A549 (cell line): ENCODE measurements at regions not wholly inside any gene's neighbourhood (a gene's known extent, or its start where the extent isn't known, plus 50 kb on each side); places are given as distances from the start of the nearest gene placed in this dataset.

Source experiments
- ATAC-seq, 2 experiments: fragments of 200-7000 bp in 1 of 2; fragments of >200 bp in 1 of 2; cut with Nextera tagmentation in 1 of 2; cut with Tn5 transposase in 1 of 2; 3 replicates each; pipeline versions ENCODE4 v1.8.0 to v1.9.1; 2018 to 2020; ENCODE audit warnings: mild to moderate bottlenecking in 1 of 2, moderate library complexity in 1 of 2
- CTCF ChIA-PET: fragments of 300-600 bp; sonication (Branson Sonifier 250); formaldehyde crosslinking; extraction: SDS; loops from one replicate; lab custom pipeline; 2021; ENCODE audit warnings: antibody characterized with exemption, inconsistent platforms; lab: Yijun Ruan, JAX
- POLR2A ChIA-PET: fragments of 350-600 bp; formaldehyde crosslinking; extraction: SDS; loops from one replicate; lab custom pipeline; 2021; ENCODE audit warnings: antibody characterized with exemption, inconsistent platforms; lab: Yijun Ruan, JAX
- DNase-seq, 2 experiments: peaks; one replicate each; pipeline versions ENCODE4 v3.0.0 to v3.0.0-alpha.2; 2011 to 2016; ENCODE audit warnings: low read depth in 1 of 2, low spot score in 1 of 2
- FAIRE-seq: peaks from 2 replicates; lab custom pipeline; 2011; peaks lifted over from hg19 to GRCh38; lab: Jason Lieb, UNC
- H3K27ac ChIP-seq, 2 experiments: fragments of >200 bp; sonication (Bioruptor Twin); formaldehyde crosslinking; 3 replicates each; pipeline ENCODE4 v1.5.1; 2016 to 2017
- H3K4me1 ChIP-seq: fragments of >200 bp; sonication (Bioruptor Twin); formaldehyde crosslinking; 3 replicates; pipeline ENCODE4 v1.6.1; 2016
- H3K4me2 ChIP-seq: fragments of >200 bp; sonication (Bioruptor Twin); formaldehyde crosslinking; 3 replicates; pipeline ENCODE4 v1.6.1; 2016
- H3K4me3 ChIP-seq: fragments of >200 bp; sonication (Bioruptor Twin); formaldehyde crosslinking; 3 replicates; pipeline ENCODE4 v1.5.1; 2016
- H3K9me3 ChIP-seq: fragments of >200 bp; sonication (Bioruptor Twin); formaldehyde crosslinking; 3 replicates; pipeline ENCODE4 v1.6.1; 2016
- CBX2 ChIP-seq: fragments of 200-600 bp; sonication (generic); IDR thresholded peaks from 2 replicates; pipeline ENCODE4 v1.6.1; 2016; ENCODE audit warnings: low read depth, mild to moderate bottlenecking, borderline replicate concordance
- CEBPB ChIP-seq, 2 experiments: fragments of >200 bp in 1 of 2; sonication (Bioruptor Twin) in 1 of 2; formaldehyde crosslinking in 1 of 2; IDR thresholded peaks; 2 replicates each; pipeline ENCODE4 v1.6.1; 2012 to 2016
- CHD2 ChIP-seq: fragments of 150-350 bp; IDR thresholded peaks from 2 replicates; pipeline ENCODE4 v1.6.1; 2014; ENCODE audit warnings: low read length; ENCODE audit not compliant: partially characterized antibody
- EHF ChIP-seq: fragments of 250-450 bp; sonication (Bioruptor Pico); IDR thresholded peaks from 2 replicates; pipeline ENCODE4 v1.5.0; 2020; ENCODE audit warnings: mild to moderate bottlenecking
- ELK1 ChIP-seq: fragments of 150-350 bp; IDR thresholded peaks from 2 replicates; pipeline ENCODE4 v1.6.1; 2014; ENCODE audit warnings: low read depth, mild to moderate bottlenecking, low read length
- EP300 ChIP-seq, 2 experiments: fragments of >200 bp; sonication (Bioruptor Twin); formaldehyde crosslinking; IDR thresholded peaks; 2 replicates in 1 of 2; 3 replicates in 1 of 2; pipeline ENCODE4 v1.6.1; 2016 to 2017
- FOSB ChIP-seq: fragments of 250-450 bp; sonication (Bioruptor Pico); IDR thresholded peaks from 2 replicates; pipeline ENCODE4 v1.5.0; 2020; ENCODE audit warnings: mild to moderate bottlenecking, moderate library complexity
- FOSL2 ChIP-seq, 2 experiments: fragments of 450-650 bp in 1 of 2; fragments of >200 bp in 1 of 2; sonication (Bioruptor Twin) in 1 of 2; formaldehyde crosslinking; IDR thresholded peaks; 2 replicates each; pipeline versions ENCODE4 v1.5.0 to v1.6.1; 2016 to 2020; ENCODE audit warnings: mild to moderate bottlenecking in 1 of 2, moderate library complexity in 1 of 2
- FOXS1 ChIP-seq: fragments of 250-450 bp; sonication (Bioruptor Pico); IDR thresholded peaks from 2 replicates; pipeline ENCODE4 v1.5.0; 2020; ENCODE audit warnings: mild to moderate bottlenecking, moderate library complexity
- HES2 ChIP-seq: fragments of >200 bp; sonication (Bioruptor Twin); formaldehyde crosslinking; IDR thresholded peaks from 2 replicates; pipeline ENCODE4 v1.6.1; 2016
- HMGXB4 ChIP-seq: fragments of 250-450 bp; sonication (Bioruptor Pico); IDR thresholded peaks from 2 replicates; pipeline ENCODE4 v1.5.0; 2021; ENCODE audit warnings: mild to moderate bottlenecking, moderate library complexity, borderline replicate concordance
- HOXA7 ChIP-seq: fragments of 250-450 bp; sonication (Bioruptor Pico); IDR thresholded peaks from 2 replicates; pipeline ENCODE4 v1.5.0; 2020; ENCODE audit warnings: mild to moderate bottlenecking, moderate library complexity
- HOXB5 ChIP-seq: fragments of 250-450 bp; sonication (Bioruptor Pico); IDR thresholded peaks from 2 replicates; pipeline ENCODE4 v1.5.0; 2020; ENCODE audit warnings: mild to moderate bottlenecking, moderate library complexity
- KDM1A ChIP-seq: fragments of 200-600 bp; sonication (generic); IDR thresholded peaks from 2 replicates; pipeline ENCODE4 v1.6.1; 2016; ENCODE audit warnings: low read depth, mild to moderate bottlenecking
- MYC ChIP-seq: IDR thresholded peaks from 2 replicates; pipeline ENCODE4 v1.6.1; 2012; ENCODE audit warnings: mild to moderate bottlenecking, inconsistent platforms, low read length, improper control_type of control experiment, borderline replicate concordance
- NPAS2 ChIP-seq: fragments of 250-450 bp; sonication (Bioruptor Pico); IDR thresholded peaks from 2 replicates; pipeline ENCODE4 v1.8.0; 2022; ENCODE audit warnings: mild to moderate bottlenecking, moderate library complexity, borderline replicate concordance
- NR3C1 ChIP-seq: fragments of >200 bp; sonication (Bioruptor Twin); formaldehyde crosslinking; IDR thresholded peaks from 3 replicates; pipeline ENCODE4 v1.6.1; 2017
- PHF8 ChIP-seq: fragments of 200-600 bp; sonication (generic); IDR thresholded peaks from 2 replicates; pipeline ENCODE4 v1.6.1; 2016; ENCODE audit warnings: low read depth, mild to moderate bottlenecking, antibody characterized with exemption, moderate library complexity, borderline replicate concordance
- POLR2AphosphoS2 ChIP-seq: conservative IDR thresholded peaks from 2 replicates; pipeline ENCODE4 v1.6.1; 2012; ENCODE audit warnings: low read length, improper control_type of control experiment, inconsistent platforms
- RARB ChIP-seq: fragments of 250-450 bp; sonication (Bioruptor Pico); IDR thresholded peaks from 2 replicates; pipeline ENCODE4 v1.8.0; 2021; ENCODE audit warnings: mild to moderate bottlenecking, moderate library complexity
- RFX5 ChIP-seq: fragments of 450-650 bp; IDR thresholded peaks from 2 replicates; pipeline ENCODE4 v1.7.1; 2014; ENCODE audit warnings: antibody characterized with exemption, mild to moderate bottlenecking, moderate library complexity
- RNF2 ChIP-seq: fragments of 200-600 bp; sonication (generic); IDR thresholded peaks from 2 replicates; pipeline ENCODE4 v1.6.1; 2016; ENCODE audit warnings: low read depth, mild to moderate bottlenecking, antibody characterized with exemption, moderate library complexity, borderline replicate concordance
- ZFP36 ChIP-seq: fragments of 450-650 bp; IDR thresholded peaks from 2 replicates; pipeline ENCODE4 v1.6.1; 2014; ENCODE audit warnings: borderline replicate concordance; ENCODE audit not compliant: partially characterized antibody
- ZNF302 ChIP-seq: fragments of 250-450 bp; sonication (Bioruptor Pico); IDR thresholded peaks from 2 replicates; pipeline ENCODE4 v1.9.0; 2021; ENCODE audit warnings: inconsistent platforms, mild to moderate bottlenecking, moderate library complexity
- WGBS: methylation state at CpG from one replicate; pipeline ENCODE4 v1.1.6; 2017; ENCODE audit errors: missing lambda C conversion rate; 5-methylcytosine and 5-hydroxymethylcytosine counted together
- TF ChIP-seq, protein P1 (sequence below): fragments of 250-450 bp; sonication (Bioruptor Pico); IDR thresholded peaks from 2 replicates; pipeline ENCODE4 v1.5.0; 2020; ENCODE audit warnings: low read depth, mild to moderate bottlenecking, moderate library complexity
- TF ChIP-seq, protein P2 (sequence below): IDR thresholded peaks from 2 replicates; pipeline ENCODE4 v1.6.1; 2012
- TF ChIP-seq, protein P3 (sequence below): fragments of >200 bp; sonication (Bioruptor Twin); formaldehyde crosslinking; IDR thresholded peaks from 3 replicates; pipeline ENCODE4 v1.6.1; 2016
- TF ChIP-seq, protein P4 (sequence below): IDR thresholded peaks from 2 replicates; pipeline ENCODE4 v1.6.1; 2012; ENCODE audit warnings: low read depth, borderline replicate concordance

GRCh38 chr1:18035145-18035544 is 72.5 kb upstream of the IGSF21 start (continued):
- TF ChIP-seq EP300 (IDR thresholded peaks at IDR 0.05) (no peak), ELK1 (no peak), RFX5 (no peak)

DNA sequence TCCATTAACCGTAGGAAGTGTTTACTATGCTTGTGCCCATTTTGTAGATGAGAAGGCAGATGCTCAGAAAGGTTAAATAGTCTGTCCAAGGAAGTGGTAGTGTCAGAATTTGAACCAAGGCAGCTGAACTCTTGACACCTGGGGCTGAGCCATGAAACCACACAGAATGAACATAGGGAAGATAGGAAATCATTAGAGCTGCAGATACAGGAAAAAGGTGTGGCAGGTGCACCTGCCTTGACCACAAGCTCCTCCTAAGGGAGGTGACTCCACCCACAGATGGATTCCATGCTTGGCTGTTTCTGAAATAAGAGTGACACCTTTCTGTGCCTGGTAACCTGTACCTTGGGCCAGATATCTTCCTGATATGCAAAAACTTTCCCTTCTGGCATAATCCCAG is 69.9 kb upstream of the IGSF21 start:
- DNase-seq (no peak), FAIRE-seq (no peak), ATAC-seq (no peak)
- no peak overlapping the region for H3K4me3 ChIP-seq
- no peak overlapping the region for H3K4me2 ChIP-seq
- no peaks in the 10 kb centered on the region for H3K4me1 ChIP-seq
- no peaks in the 10 kb centered on the region for H3K9me3 ChIP-seq
- no peak overlapping the region for H3K27ac ChIP-seq
- WGBS = no CpG with 5 or more reads among the region's 1 CpG
- ChIA-PET POLR2A (no interaction called here), CTCF (interaction anchor here (1.0 kb wide), 1 partner anchor 376 kb away, joined by 3 read pairs; no protein-coding TSS in a partner anchor)
- TF ChIP-seq, protein P1, sequence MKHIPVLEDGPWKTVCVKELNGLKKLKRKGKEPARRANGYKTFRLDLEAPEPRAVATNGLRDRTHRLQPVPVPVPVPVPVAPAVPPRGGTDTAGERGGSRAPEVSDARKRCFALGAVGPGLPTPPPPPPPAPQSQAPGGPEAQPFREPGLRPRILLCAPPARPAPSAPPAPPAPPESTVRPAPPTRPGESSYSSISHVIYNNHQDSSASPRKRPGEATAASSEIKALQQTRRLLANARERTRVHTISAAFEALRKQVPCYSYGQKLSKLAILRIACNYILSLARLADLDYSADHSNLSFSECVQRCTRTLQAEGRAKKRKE (CRISPR knock-in tag) = no peak
- TF ChIP-seq, protein P2, sequence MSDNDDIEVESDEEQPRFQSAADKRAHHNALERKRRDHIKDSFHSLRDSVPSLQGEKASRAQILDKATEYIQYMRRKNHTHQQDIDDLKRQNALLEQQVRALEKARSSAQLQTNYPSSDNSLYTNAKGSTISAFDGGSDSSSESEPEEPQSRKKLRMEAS = no peak
- TF ChIP-seq ZFP36 (no peak), ELK1 (no peak), CHD2 (no peak), RNF2 (no peak), FOXS1 (no peak)

DNA sequence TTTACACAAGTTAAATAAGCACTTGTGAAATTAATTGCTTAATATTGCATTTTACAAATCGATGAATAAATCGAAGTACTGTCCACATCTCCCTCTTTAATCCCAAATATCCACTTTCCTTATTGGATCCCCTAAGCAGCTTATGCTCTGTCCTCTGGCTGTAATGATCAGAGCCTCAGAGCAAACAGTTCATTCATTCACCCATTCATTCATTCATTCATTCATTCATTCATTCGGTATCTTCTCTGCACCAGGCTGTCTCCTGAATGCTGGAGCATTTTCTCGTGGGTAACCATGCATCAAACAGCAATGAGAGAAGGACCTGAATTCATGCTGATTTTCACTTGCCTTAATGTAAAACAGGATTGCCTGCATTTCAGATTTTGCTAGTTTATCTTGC is 69.5 kb upstream of the IGSF21 start:
- DNase-seq = no peak
- WGBS = 2% methylated on average over 4 of the region's 4 CpGs
- ATAC-seq = no peak

DNA sequence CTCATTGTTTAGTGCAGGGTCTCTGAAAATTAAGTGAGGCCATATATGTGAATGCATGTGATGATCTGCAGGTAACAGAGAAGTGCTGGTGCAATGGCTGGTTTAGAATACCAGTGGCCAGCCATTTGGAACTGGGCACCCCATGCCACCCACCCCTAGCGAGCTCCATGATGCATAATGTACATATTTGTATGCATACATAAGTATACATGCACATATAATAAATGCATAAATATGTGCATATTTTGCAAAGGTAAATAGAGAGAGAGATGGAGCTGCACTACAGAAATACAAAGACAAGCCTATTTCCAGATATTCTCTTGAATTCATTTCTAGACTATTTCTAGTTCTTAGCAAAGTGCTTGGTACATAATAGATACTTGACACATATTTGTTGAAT is 68.5 kb upstream of the IGSF21 start:
- ATAC-seq (no peak), FAIRE-seq (no peak)
- TF ChIP-seq, protein P3, sequence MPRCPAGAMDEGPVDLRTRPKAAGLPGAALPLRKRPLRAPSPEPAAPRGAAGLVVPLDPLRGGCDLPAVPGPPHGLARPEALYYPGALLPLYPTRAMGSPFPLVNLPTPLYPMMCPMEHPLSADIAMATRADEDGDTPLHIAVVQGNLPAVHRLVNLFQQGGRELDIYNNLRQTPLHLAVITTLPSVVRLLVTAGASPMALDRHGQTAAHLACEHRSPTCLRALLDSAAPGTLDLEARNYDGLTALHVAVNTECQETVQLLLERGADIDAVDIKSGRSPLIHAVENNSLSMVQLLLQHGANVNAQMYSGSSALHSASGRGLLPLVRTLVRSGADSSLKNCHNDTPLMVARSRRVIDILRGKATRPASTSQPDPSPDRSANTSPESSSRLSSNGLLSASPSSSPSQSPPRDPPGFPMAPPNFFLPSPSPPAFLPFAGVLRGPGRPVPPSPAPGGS = no peak
- no peak for TF ChIP-seq FOSB
- TF ChIP-seq NPAS2 (CRISPR knock-in tag) = no peak
- no peak for TF ChIP-seq HOXA7 (CRISPR knock-in tag)
- no peak for TF ChIP-seq RARB (CRISPR knock-in tag)
- TF ChIP-seq RFX5 = no peak
- no peak for TF ChIP-seq POLR2AphosphoS2
- no peak for TF ChIP-seq FOSL2 (IDR thresholded peaks at IDR 0.05)
- TF ChIP-seq FOSL2 (CRISPR knock-in tag; IDR thresholded peaks at IDR 0.05) = no peak
- no peak for TF ChIP-seq HOXB5 (CRISPR knock-in tag)
- no peak for TF ChIP-seq MYC
- no peak for TF ChIP-seq HMGXB4 (CRISPR knock-in tag)
- TF ChIP-seq RNF2 = no peak

More for the DNA sequence above, 69.5 kb upstream of the IGSF21 start:
- H3K4me2 ChIP-seq = no peak overlapping the region
- no peaks in the 10 kb centered on the region for H3K9me3 ChIP-seq
- TF ChIP-seq ZNF302 (CRISPR knock-in tag) (no peak), NR3C1 (no peak), EHF (CRISPR knock-in tag) (no peak), KDM1A (no peak), HES2 (no peak), CBX2 (no peak), CEBPB (IDR thresholded peaks at IDR 0.05) (no peak), FOSL2 (IDR thresholded peaks at IDR 0.05) (no peak), FOSL2 (CRISPR knock-in tag; IDR thresholded peaks at IDR 0.05) (no peak), PHF8 (no peak)
- TF ChIP-seq, protein P4, sequence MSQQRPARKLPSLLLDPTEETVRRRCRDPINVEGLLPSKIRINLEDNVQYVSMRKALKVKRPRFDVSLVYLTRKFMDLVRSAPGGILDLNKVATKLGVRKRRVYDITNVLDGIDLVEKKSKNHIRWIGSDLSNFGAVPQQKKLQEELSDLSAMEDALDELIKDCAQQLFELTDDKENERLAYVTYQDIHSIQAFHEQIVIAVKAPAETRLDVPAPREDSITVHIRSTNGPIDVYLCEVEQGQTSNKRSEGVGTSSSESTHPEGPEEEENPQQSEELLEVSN = no peak
- TF ChIP-seq, all 56 proteins: peak for 0
- Histone ChIP-seq H3K4me3 (no peak overlapping the region), H3K4me1 (no peaks in the 10 kb centered on the region), H3K27ac (no peak overlapping the region)
- CTCF ChIA-PET = interaction anchor here (1.0 kb wide), 1 partner anchor 377 kb away, joined by 3 read pairs; no protein-coding TSS in a partner anchor
- POLR2A ChIA-PET = no interaction called here
- no peak for FAIRE-seq

More for the DNA sequence above, 68.5 kb upstream of the IGSF21 start:
- CTCF ChIA-PET = no interaction called here
- H3K4me3 ChIP-seq = no peak overlapping the region
- WGBS = 0% methylated on average over 1 of the region's 1 CpG
- H3K9me3 ChIP-seq = no peaks in the 10 kb centered on the region
- DNase-seq = no peak
- POLR2A ChIA-PET = no interaction called here
- no peak overlapping the region for H3K4me2 ChIP-seq
- H3K4me1 ChIP-seq = no peaks in the 10 kb centered on the region
- no peak overlapping the region for H3K27ac ChIP-seq
